GM12891 (cell line): ENCODE measurements at regions not wholly inside any gene's neighbourhood (a gene's known extent, or its start where the extent isn't known, plus 50 kb on each side); places are given as distances from the start of the nearest gene placed in this dataset.

Experiments used
- PAX5 ChIP-seq: IDR thresholded peaks from 2 replicates; pipeline ENCODE4 v1.6.1; 2011; ENCODE audit warnings: low read length, moderate library complexity, mild to moderate bottlenecking; ENCODE audit not compliant: insufficient read depth, severe bottlenecking
- POLR2A ChIP-seq: IDR thresholded peaks from 2 replicates; pipeline ENCODE4 v1.6.1; 2011; ENCODE audit warnings: low read depth, low read length, control low read depth
- POLR2AphosphoS5 ChIP-seq: IDR thresholded peaks from 2 replicates; pipeline ENCODE4 v1.6.1; 2011; ENCODE audit warnings: low read depth, low read length, control low read depth
- SPI1 ChIP-seq: IDR thresholded peaks from 2 replicates; pipeline ENCODE4 v1.6.1; 2011; ENCODE audit warnings: low read depth, low read length, control low read depth
- TAF1 ChIP-seq: IDR thresholded peaks from 2 replicates; pipeline ENCODE4 v1.6.1; 2011; ENCODE audit warnings: low read depth, low read length, control low read depth

- TF ChIP-seq TAF1 (no peak), POLR2AphosphoS5 (no peak), POLR2A (no peak), PAX5 (no peak), SPI1 (no peak)
These were observed 89.9 kb upstream of the PRR23E start for GRCh38 chr3:127103080-127103479.
